GM21447 (cell line): ENCODE measurements at regions not wholly inside any gene's neighbourhood (a gene's known extent, or its start where the extent isn't known, plus 50 kb on each side); places are given as distances from the start of the nearest gene placed in this dataset.

Experiments
- ATAC-seq: cut with Tn5 transposase; IDR thresholded peaks from one replicate; pipeline ENCODE4 v1.9.1; 2021; ENCODE audit not compliant: unreplicated experiment

GRCh38 chr5:35282810-35283209 is 52.5 kb upstream of the PRLR start:
- ATAC-seq = no peak

GRCh38 chr5:35281613-35282012 is 51.3 kb upstream of the PRLR start:
- ATAC-seq = no peak
